ENCODE measurements at regions not wholly inside any gene's neighbourhood (a gene's known extent, or its start where the extent isn't known, plus 50 kb on each side); places are given as distances from the start of the nearest gene placed in this dataset.

DNA sequence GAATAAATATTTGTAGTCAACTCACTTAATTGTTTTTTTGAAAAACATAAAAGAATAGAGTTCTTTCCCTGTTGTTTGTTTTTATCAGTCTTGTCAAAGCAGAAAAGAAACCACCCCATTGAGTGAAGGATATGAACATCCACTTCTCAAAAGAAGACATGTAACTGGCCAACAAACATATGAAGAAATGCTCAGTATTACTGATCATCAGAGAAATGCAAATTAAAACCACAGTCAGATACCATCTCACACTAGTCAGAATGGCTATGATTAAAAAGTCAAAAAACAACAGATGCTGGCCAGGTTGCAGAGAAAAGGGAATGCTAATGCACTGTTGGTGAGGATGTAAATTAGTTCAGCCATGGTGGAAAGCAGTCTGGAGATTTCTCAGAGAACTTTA lies 326.1 kb upstream of the EMCN start:
- no peak for DNase-seq (ENCODE audit: low spot score)

GRCh38 chr4:100842856-100843255 lies 325.0 kb upstream of the EMCN start:
- DNase-seq (ENCODE audit: low spot score): no peak

- DNase-seq (ENCODE audit: low spot score): no peak
Measured at GRCh38 chr4:100841911-100842310, 324.1 kb upstream of the EMCN start.

DNA sequence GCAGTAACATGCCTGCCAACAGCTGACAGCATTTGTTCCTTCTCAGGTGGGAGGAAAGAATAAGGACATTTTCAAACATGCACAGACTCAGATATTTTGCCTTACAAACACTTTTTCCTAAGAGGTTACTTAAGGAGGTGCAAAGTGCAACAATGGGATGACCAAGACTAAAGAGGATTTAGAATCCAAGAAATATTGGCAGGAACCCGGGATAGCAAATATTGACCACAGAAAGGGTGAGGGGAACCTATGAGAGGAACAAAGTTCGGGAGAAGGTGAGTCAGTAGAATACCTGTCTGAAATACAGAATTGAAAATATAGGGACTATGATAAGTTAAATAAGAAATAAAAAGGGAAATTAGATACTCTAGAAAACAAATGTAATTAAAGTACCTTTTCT lies 321.9 kb upstream of the EMCN start:
- DNase-seq (ENCODE audit: low spot score): no peak

DNA sequence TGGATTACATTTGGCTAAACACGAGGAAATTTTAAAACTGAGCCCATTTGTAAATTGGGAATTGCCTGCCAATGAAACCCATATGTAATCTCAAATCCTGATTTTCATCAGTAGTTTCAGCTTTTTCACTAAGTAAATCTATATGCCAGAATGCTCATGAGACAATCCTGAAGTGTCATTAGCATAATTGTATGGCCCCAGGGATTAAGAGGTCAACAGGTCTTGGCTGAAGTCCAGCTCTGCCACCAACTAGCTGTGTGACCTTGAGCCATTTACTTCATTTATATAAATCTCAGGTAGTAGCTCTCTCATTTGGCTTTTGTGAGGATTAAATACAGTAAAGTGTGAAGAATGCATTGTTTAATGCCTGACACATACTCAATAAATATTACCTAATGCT lies 320.5 kb upstream of the EMCN start:
- DNase-seq (ENCODE audit: low spot score): no peak

DNA sequence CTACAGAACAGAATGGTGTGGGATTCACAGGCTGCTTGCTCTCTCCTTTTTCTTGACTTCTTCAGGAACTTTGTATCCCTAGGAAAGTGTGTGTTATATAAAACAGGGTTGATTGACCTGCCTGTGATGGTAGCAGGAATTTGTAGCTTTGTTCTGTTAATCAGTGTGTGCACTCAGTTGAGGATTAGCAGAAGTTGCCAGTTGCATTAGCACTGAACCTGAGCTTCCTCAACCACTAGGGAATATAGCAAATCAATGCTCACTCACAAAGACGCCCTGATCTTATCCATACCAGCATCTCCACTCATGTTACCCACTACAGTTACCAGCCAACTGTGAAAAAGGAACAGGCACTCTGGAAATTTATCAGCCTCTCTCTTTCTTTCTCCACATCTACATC lies 319.1 kb upstream of the EMCN start:
- DNase-seq (ENCODE audit: low spot score): no peak

DNA sequence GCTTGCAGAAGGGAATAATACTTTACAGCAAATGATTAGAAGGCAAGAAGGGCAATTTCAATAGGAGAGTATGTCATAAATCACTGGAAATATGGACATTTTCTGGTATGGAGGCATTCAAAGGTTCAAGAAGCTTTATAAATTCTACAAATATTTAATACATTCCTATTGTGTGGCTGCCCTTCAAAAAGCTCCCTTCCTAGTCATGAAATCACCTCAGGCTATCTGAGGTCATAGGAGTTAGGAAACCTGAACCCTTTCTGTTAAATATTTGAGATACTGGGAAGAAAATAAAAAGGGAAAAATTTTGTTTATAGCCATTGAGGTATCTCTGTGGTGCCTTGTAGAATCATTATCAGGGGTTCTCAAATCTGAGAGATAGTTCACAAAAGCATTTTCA lies 316.8 kb upstream of the EMCN start:
- no peak for DNase-seq (ENCODE audit: low spot score)

- no peak for DNase-seq (ENCODE audit: low spot score)
Measured at GRCh38 chr4:100833906-100834305, 316.1 kb upstream of the EMCN start.

- DNase-seq (ENCODE audit: low spot score): no peak
Measured at GRCh38 chr4:100828986-100829685, 311.3 kb upstream of the EMCN start.

GRCh38 chr4:100828364-100828763 lies 310.5 kb upstream of the EMCN start:
- no peak for DNase-seq (ENCODE audit: low spot score)

GRCh38 chr4:100827756-100828155 lies 309.9 kb upstream of the EMCN start:
- no peak for DNase-seq (ENCODE audit: low spot score)

DNA sequence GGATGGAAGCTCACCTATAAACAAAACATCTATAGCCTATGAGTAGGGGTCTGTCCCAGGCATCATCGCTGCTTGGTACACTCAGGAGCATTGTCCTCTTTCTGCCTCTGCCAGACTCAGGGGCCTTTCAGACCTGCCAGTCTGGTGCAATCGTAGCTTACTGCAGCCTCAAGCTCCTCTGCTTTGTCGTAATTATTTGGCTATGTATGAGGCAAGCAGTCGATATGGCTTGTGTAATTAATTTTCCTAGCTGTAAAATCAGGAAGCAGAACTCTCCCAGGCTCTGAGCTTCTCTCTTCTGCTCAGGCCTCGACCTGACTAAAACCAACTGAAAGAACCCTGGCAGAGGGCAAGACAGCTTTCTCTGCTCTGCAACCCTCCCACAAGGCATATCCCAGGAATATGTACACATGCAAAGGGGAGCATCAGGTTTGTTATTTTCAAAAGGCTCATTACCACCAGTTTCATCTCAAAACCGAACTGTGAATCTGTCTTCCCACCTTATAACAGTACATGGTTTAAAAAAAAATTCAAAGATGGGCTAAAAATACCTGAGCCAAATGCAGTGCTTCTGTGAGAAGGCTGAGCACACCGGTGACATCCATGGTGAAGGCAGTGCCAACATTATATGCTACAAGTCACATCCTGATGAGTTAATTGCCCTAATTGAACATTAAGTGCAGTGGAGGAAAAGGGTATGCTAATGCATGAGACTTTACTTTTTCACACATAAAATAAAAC lies 309.2 kb upstream of the EMCN start:
- DNase-seq (ENCODE audit: low spot score): no peak

DNA sequence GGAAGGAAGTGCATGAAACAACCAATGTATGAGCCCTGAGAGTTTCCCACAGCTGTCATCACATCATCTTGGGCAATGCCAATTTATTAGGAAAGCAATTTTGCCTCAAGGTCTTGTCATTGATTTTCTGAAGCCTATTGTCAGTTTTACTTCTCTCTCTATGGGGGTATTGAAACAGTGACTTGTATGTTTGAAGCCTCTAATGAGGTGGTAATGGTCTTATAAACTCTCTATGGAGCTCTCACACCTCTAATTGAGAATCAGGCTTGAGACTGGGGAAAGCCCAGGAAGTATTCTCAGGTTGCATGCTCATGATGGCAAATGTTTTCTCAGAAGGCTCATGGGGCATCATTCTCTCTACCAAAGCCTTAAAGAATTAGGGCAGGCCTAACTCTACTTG lies 308.2 kb upstream of the EMCN start:
- no peak for DNase-seq (ENCODE audit: low spot score)

DNA sequence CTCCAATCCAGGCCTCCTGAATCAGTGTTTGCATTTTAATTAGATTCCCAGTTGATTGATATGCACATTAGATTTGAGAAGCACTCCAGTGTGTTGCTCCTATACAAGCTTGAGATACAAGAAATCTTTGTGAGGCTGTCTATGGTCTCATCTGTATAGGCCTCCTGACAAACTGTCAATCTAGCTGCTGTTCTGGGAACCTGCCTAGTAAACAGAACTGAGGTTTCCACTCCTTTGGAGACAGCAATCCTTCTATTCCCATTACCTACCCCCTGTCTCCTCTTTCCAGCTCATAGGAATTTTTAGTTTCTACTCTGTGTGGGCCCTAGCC lies 306.1 kb upstream of the EMCN start:
- no peak for DNase-seq (ENCODE audit: low spot score)

- DNase-seq (ENCODE audit: low spot score): no peak
Measured at GRCh38 chr4:100823066-100823992, 305.5 kb upstream of the EMCN start.

DNA sequence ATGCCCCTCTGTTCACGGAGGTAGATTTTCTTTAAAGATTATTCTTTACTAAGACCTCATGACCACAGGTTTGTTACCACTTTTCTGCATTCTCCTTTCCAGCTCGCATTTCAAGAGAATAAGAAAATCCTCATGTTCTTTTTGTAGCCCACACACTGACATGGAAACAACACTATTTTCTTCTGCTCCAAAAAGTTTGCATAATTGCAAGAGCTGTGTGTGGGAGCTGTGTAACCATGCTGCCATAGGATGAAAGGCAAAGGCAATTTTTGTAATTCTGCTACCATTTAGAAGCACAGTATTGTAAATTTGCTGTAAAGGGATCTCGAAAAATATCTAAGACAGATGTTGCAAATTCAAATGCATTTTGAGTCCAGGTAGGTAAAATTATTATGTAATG lies 302.4 kb upstream of the EMCN start:
- no peak for DNase-seq (ENCODE audit: low spot score)

DNA sequence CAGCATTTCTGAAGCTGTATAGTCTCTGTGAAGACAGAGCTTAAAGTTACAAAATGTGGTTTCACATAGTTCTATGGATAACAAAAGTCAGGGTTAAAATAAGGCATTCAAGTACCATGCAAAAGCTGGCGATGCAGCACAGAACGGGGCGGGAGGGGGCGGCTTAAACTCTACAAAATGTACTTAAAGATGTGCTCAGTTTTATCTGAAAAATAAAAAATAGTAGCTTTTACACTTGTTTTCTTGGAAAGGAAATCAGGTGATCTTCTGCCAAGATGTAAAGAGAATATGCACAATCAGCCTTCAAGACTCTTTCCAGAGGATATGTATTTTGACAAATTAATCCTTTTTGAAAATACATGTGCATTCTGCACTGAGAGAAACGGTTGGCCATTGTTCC lies 301.7 kb upstream of the EMCN start:
- no peak for DNase-seq (ENCODE audit: low spot score)

DNA sequence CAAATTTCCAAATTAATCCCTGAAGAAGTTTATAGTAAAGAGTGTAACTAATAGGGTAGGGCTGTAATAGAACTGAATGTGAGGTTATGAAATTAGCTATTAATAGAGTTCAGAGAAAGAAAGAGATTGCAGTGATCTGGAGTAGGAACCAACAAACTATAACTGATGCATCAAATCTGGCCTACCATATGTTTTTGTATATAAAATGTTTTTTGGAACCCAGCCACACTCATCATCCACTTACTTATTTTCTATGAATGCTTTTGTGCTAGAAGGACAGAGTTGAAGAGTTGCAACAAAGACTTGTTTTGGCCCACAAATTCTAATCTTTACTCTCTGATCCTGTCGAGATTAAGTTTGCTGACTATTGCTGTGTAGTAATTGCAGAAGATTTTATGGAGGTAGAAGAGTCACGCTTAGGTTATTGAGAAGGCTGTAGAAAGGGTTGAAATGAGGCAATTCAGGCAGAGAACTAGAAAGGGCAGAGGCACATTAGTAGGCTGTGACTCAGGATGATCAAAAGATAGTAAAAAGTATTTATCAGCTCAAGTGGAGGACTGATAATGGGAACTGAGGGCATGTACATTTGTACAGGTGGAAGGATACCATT lies 298.7 kb upstream of the EMCN start:
- no peak for DNase-seq (ENCODE audit: low spot score)

- DNase-seq (ENCODE audit: low spot score): no peak
Measured at GRCh38 chr4:100811046-100811445, 293.2 kb upstream of the EMCN start.

DNA sequence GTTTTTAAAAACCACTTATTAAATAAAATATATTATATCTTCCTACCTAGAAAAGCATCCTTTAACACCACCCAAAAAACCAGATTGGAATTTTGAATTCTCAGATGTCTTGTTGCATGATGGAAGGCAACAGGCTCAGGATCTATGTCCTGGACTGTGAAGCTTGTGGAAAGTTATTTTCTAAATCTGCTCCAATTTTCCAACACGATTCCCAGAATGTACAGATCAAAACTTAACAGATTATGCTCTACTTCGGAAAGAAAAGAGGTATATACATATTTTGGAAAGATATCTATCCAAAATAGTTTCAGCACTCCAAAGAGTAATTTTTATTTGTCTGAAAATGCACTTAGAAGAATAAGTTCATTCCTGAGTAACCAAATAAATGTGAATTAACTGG lies 291.7 kb upstream of the EMCN start:
- DNase-seq (ENCODE audit: low spot score): no peak

DNA sequence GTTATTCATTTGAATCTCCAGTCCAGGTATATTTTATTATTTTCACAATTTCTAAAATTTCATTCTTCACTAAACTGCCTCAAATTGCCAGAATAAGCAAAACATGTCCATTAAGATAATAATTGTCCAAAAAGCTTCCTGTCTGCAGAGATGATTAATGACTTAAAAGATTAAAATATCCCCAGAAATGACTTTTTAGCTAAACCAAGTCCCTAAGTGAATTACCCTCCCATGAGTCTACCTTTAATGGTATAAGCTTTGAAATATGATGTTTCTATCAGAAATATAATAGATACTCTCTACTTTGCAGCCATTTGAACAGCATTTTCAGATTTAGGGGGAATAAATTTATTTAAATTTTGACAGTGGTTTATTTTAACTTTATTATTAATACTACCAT lies 289.2 kb upstream of the EMCN start:
- no peak for DNase-seq (ENCODE audit: low spot score)

DNA sequence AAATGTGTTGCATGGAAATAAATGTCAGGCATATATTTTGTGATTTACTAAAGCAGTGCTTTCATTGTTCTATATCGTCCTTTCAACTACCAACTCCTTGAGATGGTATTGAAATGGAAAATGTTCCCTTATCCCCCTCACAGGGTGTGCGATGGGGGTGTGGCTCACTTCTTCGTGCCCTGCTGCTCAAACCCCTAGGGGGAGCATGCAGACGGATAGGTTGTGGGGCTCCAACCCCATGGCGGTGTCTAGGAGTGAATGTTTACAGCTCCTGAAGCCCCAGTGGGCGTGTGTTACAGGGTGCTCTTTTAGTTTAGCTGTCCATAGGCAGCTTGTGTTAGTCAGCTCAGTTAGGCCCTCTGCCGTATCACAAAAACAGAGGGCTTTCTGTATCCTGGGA lies 287.7 kb upstream of the EMCN start:
- no peak for DNase-seq (ENCODE audit: low spot score)

All from HT-29 (cell line).